Gastrocnemius medialis (tissue), 4 donors: ENCODE measurements at regions not wholly inside any gene's neighbourhood (a gene's known extent, or its start where the extent isn't known, plus 50 kb on each side); places are given as distances from the start of the nearest gene placed in this dataset.

Experiments used
- ATAC-seq, 2 donors: fragments of 150-250 bp; one replicate each; pipeline ENCODE4 v1.9.1; 2016
- DNase-seq, 2 donors: peaks; one replicate each; pipeline ENCODE4 v3.0.0-alpha.2; 2019
- H3K27ac ChIP-seq, 4 donors: fragments of 200-600 bp; sonication (generic); 1 replicate in 1 of 4; 2 replicates in 3 of 4; pipeline ENCODE4 v1.5.1; 2016 to 2018; ENCODE audit warnings: mild to moderate bottlenecking in 2 of 4, moderate library complexity in 1 of 4
- H3K27me3 ChIP-seq, 3 donors: fragments of 200-600 bp; sonication (generic) in 2 of 3; 1 replicate in 1 of 3; 2 replicates in 2 of 3; pipeline versions ENCODE4 v1.5.1 to v1.6.0; 2016 to 2019; ENCODE audit warnings: mild to moderate bottlenecking in 1 of 3, moderate library complexity in 1 of 3
- H3K36me3 ChIP-seq, 2 donors: fragments of 200-600 bp; sonication (generic) in 1 of 2; one replicate each; pipeline ENCODE4 v1.5.1; 2017 to 2018
- H3K4me1 ChIP-seq, 2 donors: fragments of 200-600 bp; sonication (generic) in 1 of 2; one replicate each; pipeline ENCODE4 v1.5.1; 2016 to 2017; ENCODE audit warnings: mild to moderate bottlenecking in 2 of 2
- H3K4me3 ChIP-seq, 4 donors: fragments of 200-600 bp; sonication (generic) in 3 of 4; 1 replicate in 1 of 4; 2 replicates in 3 of 4; pipeline ENCODE4 v1.5.1; 2016 to 2019; ENCODE audit warnings: mild to moderate bottlenecking in 2 of 4
- H3K9me3 ChIP-seq, 3 donors: fragments of 200-600 bp; sonication (generic) in 2 of 3; 1 replicate in 1 of 3; 2 replicates in 2 of 3; pipeline ENCODE4 v1.5.1; 2016 to 2019
- POLR2A ChIP-seq, 2 donors: fragments of 450-650 bp; IDR thresholded peaks; one replicate each; pipeline ENCODE4 v1.6.1; 2017; ENCODE audit warnings: antibody characterized with exemption in 2 of 2, mild to moderate bottlenecking in 2 of 2, moderate library complexity in 2 of 2
- in situ Hi-C, 4 donors: fragments of 200-750 bp; cut with MboI; loops; one replicate each; pipeline versions ENCODE4 v1.15.0 to v1.8.0; 2017; ENCODE audit warnings: low sequenced_read_pairs in 4 of 4
- intact Hi-C: fragments of 100-400 bp; cut with DNase I; formaldehyde crosslinking; loops from one replicate; pipeline ENCODE4 v1.15.1; 2023; ENCODE audit warnings: low total_unique reads
- TF ChIP-seq, protein P1 (sequence below), 5 experiments: fragments of 450-650 bp in 3 of 5; fragments of 200-600 bp in 2 of 5; sonication (generic) in 2 of 5; IDR thresholded peaks in 4 of 5; conservative IDR thresholded peaks in 1 of 5; 1 replicate in 4 of 5; 2 replicates in 1 of 5; pipeline ENCODE4 v1.5.1; 2016 to 2019; ENCODE audit warnings: antibody characterized with exemption in 5 of 5, mild to moderate bottlenecking in 3 of 5, moderate library complexity in 3 of 5

DNA sequence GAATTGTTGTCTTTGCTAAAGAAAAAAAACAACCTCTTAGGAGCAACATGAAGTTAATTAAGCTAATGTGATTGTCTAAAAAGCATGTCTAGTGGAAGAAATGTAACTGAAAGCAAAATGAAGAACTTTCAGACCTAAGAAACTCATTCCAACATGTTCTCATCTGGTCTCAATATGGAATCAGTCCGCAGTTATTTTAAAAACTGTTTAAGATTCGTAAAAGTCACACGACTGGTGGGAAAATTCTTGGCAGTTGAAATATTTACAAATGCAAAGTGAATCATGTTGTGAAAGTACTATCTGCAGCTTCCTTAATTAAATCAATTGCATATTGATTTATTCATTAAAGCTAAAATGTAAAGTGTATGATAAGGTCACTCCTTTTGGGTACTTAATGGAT is 117.8 kb upstream of the DIAPH2 start:
- TF ChIP-seq, protein P1, sequence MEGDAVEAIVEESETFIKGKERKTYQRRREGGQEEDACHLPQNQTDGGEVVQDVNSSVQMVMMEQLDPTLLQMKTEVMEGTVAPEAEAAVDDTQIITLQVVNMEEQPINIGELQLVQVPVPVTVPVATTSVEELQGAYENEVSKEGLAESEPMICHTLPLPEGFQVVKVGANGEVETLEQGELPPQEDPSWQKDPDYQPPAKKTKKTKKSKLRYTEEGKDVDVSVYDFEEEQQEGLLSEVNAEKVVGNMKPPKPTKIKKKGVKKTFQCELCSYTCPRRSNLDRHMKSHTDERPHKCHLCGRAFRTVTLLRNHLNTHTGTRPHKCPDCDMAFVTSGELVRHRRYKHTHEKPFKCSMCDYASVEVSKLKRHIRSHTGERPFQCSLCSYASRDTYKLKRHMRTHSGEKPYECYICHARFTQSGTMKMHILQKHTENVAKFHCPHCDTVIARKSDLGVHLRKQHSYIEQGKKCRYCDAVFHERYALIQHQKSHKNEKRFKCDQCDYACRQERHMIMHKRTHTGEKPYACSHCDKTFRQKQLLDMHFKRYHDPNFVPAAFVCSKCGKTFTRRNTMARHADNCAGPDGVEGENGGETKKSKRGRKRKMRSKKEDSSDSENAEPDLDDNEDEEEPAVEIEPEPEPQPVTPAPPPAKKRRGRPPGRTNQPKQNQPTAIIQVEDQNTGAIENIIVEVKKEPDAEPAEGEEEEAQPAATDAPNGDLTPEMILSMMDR (IDR thresholded peaks at IDR 0.05 in 4 of 5, conservative IDR thresholded peaks at IDR 0.05 in 1 of 5), result no peak
- TF ChIP-seq POLR2A (IDR thresholded peaks at IDR 0.05), result no peak
- Histone ChIP-seq H3K4me3 (no peak overlapping the region), H3K27ac (no peak overlapping the region), H3K36me3 (no peaks in the 10 kb centered on the region), H3K9me3 (no peaks in the 10 kb centered on the region), H3K4me1 (peaks cover 0 to 15% of the 10 kb centered on the region in 2 donors), H3K27me3 (no peaks in the 10 kb centered on the region)
- DNase-seq (no peak), ATAC-seq (no peak)
- intact Hi-C loops, result no loop called here
- in situ Hi-C loops, result no loop called here

DNA sequence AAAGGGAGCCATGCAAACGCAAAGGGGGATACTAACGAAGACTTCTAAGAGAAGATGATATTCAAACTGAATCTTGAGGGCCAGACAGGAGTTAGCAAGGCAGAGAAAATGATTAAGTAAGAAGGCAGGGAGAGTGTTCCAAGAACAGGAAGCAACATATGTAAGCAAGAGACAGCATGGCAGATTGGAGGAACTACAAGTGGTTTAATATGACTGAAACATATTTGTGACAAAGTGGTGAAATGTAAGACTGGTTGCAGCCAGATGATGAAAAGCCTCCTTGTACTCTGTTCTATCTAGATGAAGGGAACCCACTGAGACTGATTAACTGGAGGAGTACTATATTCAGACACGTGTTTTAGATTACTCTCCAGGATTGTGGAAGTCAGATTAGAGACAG is 116.6 kb upstream of the DIAPH2 start:
- in situ Hi-C loops (no loop called here), intact Hi-C loops (no loop called here)
- DNase-seq, result no peak
- H3K4me1 ChIP-seq, result peaks cover 0 to 13% of the 10 kb centered on the region in 2 donors
- H3K4me3 ChIP-seq, result no peak overlapping the region
- TF ChIP-seq, protein P1 (IDR thresholded peaks at IDR 0.05 in 4 of 5, conservative IDR thresholded peaks at IDR 0.05 in 1 of 5), result no peak
- TF ChIP-seq POLR2A (IDR thresholded peaks at IDR 0.05), result no peak
- no peaks in the 10 kb centered on the region for H3K9me3 ChIP-seq
- H3K27ac ChIP-seq, result no peak overlapping the region
- no peaks in the 10 kb centered on the region for H3K27me3 ChIP-seq
- ATAC-seq, result no peak
- H3K36me3 ChIP-seq, result no peaks in the 10 kb centered on the region

DNA sequence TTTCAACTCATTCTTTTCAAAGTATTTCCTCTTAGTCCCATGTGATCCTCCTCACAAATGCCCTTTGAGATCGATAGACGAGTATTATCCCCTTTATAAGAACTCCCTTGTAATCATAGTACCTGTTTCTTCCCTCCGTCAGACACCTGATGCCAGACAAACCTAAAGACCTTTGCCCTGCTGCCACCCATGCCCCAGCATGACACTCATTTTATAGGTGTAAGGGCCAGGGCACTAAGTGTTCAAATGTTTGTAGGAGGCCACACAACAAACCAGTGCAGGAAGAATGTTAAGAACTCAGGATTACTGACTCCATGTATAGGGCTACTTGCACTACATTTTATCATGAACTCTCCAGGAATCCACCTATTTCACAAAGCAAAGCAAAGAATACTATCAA is 115.6 kb upstream of the DIAPH2 start:
- H3K27me3 ChIP-seq, result no peaks in the 10 kb centered on the region
- H3K4me1 ChIP-seq, result peaks cover 0 to 9% of the 10 kb centered on the region in 2 donors
- H3K27ac ChIP-seq, result no peak overlapping the region
- no peaks in the 10 kb centered on the region for H3K9me3 ChIP-seq
- intact Hi-C loops (no loop called here), in situ Hi-C loops (no loop called here)
- no peak for ATAC-seq
- H3K36me3 ChIP-seq, result no peaks in the 10 kb centered on the region
- DNase-seq, result no peak
- H3K4me3 ChIP-seq, result no peak overlapping the region
- TF ChIP-seq POLR2A (IDR thresholded peaks at IDR 0.05), result no peak
- TF ChIP-seq, protein P1 (IDR thresholded peaks at IDR 0.05 in 4 of 5, conservative IDR thresholded peaks at IDR 0.05 in 1 of 5), result no peak

DNA sequence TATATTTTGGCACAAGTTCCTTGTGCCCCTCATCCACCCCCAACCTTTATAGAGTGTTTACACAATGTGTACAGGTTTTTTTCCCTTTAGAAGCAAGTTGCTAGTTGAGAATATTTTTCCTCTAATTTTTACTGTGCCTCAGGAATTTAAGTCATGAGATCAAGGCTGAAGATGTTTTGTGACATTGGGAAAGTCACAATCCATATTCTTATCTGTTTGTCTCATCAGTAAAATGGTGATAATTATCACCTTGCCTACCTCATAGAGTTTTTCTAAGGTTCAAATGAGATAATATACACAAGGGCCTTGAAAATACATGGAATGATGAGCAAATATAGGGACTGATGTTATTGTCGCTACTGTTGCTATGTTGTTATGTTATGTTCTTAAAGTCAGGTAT is 109.6 kb upstream of the DIAPH2 start:
- TF ChIP-seq, protein P1 (IDR thresholded peaks at IDR 0.05 in 4 of 5, conservative IDR thresholded peaks at IDR 0.05 in 1 of 5), result no peak
- TF ChIP-seq POLR2A (IDR thresholded peaks at IDR 0.05), result no peak
- ATAC-seq, result no peak
- Histone ChIP-seq H3K27ac (no peak overlapping the region), H3K4me3 (no peak overlapping the region), H3K9me3 (no peaks in the 10 kb centered on the region), H3K4me1 (no peaks in the 10 kb centered on the region), H3K36me3 (no peaks in the 10 kb centered on the region), H3K27me3 (no peaks in the 10 kb centered on the region)
- intact Hi-C loops (no loop called here), in situ Hi-C loops (no loop called here)
- no peak for DNase-seq

DNA sequence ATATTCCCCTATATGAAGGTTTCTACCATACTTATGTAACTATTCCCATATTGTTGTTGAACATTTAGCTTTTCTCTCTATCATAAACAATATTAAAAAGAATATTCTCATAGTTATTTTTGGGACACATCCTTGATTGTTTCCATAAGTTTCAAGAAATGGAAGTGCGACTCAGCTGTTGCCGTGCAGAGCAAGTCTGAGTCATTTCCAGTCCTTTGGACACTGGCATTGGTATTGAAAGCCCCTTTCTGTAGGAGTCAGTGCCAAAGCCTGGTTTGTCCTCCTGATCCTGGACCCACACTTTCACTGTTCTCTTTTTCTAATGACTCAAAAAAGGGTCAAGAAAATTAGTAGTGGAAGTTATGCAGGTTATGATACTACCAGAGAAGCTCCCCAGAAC is 108.3 kb upstream of the DIAPH2 start:
- H3K27me3 ChIP-seq, result no peaks in the 10 kb centered on the region
- in situ Hi-C loops, result no loop called here

More for the DNA sequence above, 108.3 kb upstream of the DIAPH2 start:
- H3K4me3 ChIP-seq, result no peak overlapping the region
- ATAC-seq (no peak), DNase-seq (no peak)
- TF ChIP-seq, protein P1 (IDR thresholded peaks at IDR 0.05 in 4 of 5, conservative IDR thresholded peaks at IDR 0.05 in 1 of 5), result no peak
- no peak for TF ChIP-seq POLR2A (IDR thresholded peaks at IDR 0.05)
- intact Hi-C loops, result no loop called here
- no peaks in the 10 kb centered on the region for H3K36me3 ChIP-seq
- no peaks in the 10 kb centered on the region for H3K9me3 ChIP-seq
- no peaks in the 10 kb centered on the region for H3K4me1 ChIP-seq
- H3K27ac ChIP-seq, result no peak overlapping the region
